GM21423 (cell line): ENCODE measurements at regions not wholly inside any gene's neighbourhood (a gene's known extent, or its start where the extent isn't known, plus 50 kb on each side); places are given as distances from the start of the nearest gene placed in this dataset.

Source experiments
- ATAC-seq: cut with Tn5 transposase; IDR thresholded peaks from one replicate; pipeline ENCODE4 v1.9.1; 2021; ENCODE audit warnings: mild to moderate bottlenecking, moderate library complexity; ENCODE audit not compliant: unreplicated experiment

DNA sequence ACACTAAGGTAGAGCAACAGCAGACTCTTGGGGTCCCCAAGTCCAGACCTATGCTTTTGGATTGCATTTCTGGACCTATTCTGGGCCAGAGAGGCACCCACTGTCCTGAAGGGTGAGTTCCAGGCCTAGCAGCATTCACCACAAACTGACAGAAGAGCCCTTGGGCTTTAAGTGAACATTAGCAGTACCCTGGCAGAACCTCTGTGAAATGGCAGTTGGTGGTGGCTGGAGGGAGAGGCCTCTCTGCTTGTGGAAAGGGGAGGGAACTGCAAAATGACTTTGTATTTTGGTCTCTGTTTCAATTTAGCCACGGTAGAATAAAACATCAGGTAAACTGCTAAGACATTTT is 1211.9 kb downstream of the PCDH18 start:
- no peak for ATAC-seq

GRCh38 chr4:136319789-136320464 is 1212.4 kb downstream of the PCDH18 start:
- no peak for ATAC-seq

DNA sequence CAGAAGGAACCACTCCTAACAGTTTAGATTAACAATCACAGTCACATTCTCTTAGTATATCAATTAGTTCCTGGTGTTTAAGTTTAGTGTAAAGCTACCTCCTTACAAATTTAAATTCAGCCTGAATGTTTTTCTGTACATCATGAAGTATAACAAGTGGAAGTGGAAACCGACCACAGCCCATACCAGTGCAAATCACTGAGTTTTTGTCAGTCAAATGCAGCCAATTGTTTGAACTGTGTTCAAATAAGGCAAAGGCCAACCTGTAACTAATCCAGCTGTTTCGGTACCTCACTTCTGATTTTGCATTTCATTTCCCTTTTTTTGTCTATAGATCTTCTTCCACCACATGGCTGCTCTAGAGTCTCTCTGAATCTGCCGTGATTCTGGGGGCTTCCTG is 1215.3 kb downstream of the PCDH18 start:
- ATAC-seq: no peak

- ATAC-seq: no peak
Observed at GRCh38 chr4:136314686-136315085, 1217.6 kb downstream of the PCDH18 start.

DNA sequence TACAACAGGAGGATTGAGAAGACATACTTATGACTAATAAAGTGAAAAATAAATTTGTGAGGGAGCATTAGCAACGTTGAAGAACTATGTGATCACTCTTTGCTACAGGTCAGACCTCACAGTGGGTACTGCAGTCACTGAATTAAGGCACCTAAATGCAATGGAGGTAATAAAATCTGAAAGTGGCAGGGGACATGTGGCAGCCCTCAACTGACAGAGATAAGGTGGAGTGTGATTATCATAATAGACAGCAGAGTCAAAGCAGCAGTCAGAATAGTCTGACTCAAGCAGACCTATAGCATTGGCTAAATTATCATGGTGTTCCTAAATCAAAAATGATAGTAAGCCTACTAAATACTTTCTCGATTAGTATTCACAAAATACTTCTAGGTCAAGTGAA is 1220.5 kb downstream of the PCDH18 start:
- no peak for ATAC-seq

DNA sequence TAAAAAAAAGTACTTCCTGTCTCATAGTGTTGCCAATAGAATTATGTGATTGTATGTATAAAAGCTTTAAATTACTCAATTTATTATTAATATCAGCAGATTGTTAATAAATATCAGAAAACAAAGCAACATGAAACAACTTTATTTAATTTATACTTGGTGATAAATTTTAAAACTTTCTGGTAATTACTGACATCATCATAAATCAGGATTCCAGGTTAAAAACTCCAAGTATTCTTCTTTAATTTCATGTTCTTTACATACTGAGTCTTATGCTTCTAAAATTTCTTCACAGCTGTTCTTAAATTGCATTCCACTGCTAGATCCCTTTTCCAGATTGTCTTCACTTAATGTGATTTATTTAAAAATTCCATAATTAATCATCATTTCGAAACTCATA is 1224.5 kb downstream of the PCDH18 start:
- ATAC-seq: no peak

- ATAC-seq: no peak
Observed at GRCh38 chr4:136306361-136306760, 1225.9 kb downstream of the PCDH18 start.

DNA sequence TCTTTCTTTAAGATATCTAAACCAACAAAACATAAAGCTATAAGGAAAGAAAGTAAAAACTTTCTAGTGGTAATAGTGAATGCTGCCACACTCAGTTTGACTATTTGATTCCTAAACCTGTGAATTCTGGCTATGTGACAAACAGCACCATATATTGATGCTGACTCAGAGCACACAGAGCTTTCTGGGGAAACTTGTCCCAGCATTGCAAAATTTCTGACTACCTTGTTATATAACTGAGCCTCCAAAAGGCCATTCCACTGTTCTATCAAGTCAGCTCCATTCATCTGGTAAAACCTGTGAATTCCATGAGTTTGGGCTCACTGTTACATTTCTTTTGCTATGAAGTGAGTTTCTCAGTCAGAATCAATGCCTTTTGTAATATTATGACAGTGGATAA is 1229.7 kb downstream of the PCDH18 start:
- ATAC-seq: no peak

- ATAC-seq: no peak
Observed at GRCh38 chr4:136301749-136302495, 1230.4 kb downstream of the PCDH18 start.

DNA sequence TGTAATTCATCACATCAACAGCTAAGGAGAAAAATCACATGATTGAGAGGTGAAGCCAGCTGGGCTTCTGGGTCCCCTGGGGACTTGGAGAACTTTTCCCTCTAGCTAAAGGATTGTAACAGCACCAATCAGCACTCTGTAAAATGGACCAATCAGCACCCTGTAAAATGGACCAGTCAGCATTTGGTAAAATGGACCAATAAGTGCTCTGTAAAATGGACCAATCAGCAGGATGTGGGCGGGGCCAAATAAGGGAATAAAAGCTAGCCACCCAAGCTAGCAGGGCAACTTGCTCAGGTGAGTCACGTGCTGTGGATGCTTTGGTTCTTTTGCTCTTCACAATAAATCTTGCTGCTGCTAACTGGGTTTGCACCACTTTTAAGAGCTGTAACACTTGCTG is 1248.3 kb downstream of the PCDH18 start:
- no peak for ATAC-seq

GRCh38 chr4:136281889-136282288 is 1250.4 kb downstream of the PCDH18 start:
- no peak for ATAC-seq

DNA sequence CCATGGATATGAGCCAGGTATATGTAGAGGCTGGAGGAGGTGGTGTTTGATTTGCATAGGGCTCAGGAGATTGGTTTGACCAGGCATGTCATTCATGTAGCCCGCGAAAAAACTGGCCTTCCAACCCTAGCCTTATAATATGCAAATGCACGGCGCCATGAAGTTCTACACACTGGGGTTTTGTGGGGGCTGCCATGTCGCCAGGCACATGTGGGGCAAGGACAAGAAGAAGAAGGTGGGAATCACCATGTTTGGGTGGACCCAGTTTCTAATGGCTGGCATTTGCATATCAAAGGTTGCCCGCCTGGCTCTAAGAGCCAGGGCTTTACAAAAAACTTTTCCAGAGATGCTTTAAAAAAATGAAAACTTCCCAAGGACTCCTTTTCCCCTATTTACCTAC is 1251.0 kb downstream of the PCDH18 start:
- ATAC-seq: no peak

- no peak for ATAC-seq
Observed at GRCh38 chr4:136277741-136278140, 1254.6 kb downstream of the PCDH18 start.

GRCh38 chr4:136246876-136247275 is 1285.4 kb downstream of the PCDH18 start:
- no peak for ATAC-seq

- ATAC-seq: no peak
Observed at GRCh38 chr4:136241221-136241986, 1290.9 kb downstream of the PCDH18 start.

GRCh38 chr4:136227315-136227714 is 1305.0 kb downstream of the PCDH18 start:
- ATAC-seq: no peak

- no peak for ATAC-seq
Observed at GRCh38 chr4:136219592-136220125, 1312.6 kb downstream of the PCDH18 start.

GRCh38 chr4:136203199-136203598 is 1329.1 kb downstream of the PCDH18 start:
- ATAC-seq: no peak

- ATAC-seq: no peak
Observed at GRCh38 chr4:136198358-136198757, 1333.9 kb downstream of the PCDH18 start.

DNA sequence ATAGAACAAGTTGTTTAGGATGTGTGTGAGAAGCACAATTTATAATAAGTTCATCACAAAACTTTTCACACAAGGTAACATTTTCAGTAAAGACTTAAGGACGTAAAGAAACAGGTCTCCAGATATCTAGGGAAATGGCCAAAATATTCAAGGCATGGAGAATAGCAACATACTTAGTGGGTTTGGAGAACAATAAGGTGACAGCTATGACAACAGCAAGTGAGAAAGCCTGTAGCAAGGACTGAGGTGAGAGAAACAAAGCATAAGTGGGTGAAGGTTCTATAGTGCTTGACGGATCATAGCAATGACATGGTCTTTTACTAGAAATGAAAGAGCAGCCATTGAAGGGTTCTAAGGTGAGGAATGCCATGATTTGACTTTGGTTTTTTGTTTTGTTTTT is 1337.3 kb downstream of the PCDH18 start:
- no peak for ATAC-seq

- no peak for ATAC-seq
Observed at GRCh38 chr4:136186650-136187049, 1345.6 kb downstream of the PCDH18 start.

DNA sequence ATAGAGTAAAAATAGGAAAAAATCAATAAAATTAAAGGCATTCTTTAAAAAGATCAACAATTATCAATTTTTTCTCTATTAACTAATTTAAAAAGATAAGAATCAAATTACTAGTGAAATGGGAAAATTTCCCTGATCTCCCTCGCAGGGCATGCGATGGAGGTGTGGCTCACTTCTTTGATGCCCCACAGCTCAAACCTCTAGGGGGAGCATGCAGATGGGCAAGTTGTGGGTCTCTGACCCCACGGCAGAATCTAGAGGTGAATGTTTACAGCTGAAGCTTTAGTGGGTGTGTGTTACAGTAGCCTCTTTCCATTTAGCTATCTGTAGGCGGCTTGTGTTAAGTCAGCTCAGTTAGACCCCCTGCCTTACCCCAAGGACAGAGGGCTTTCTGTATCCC is 1348.8 kb downstream of the PCDH18 start:
- no peak for ATAC-seq
